ENCODE measurements at regions not wholly inside any gene's neighbourhood (a gene's known extent, or its start where the extent isn't known, plus 50 kb on each side); places are given as distances from the start of the nearest gene placed in this dataset.

DNA sequence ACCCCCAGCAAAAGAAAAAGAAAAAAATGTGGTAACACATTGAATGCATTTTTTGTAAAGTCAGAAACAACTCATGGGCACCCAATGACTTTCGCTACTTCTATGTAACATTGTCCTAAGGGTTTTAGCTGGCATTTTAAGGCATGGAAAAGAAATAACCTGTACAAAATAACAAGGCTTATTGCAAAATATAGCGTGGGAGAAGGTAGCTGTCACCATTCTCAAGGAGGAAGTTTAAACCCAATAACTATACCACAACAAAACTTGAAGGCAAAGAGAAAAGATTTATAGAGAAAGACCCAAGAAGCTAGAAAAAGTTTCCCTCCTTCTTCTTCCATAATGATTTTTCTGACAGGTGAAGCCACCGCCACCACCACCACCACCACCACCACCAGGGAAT, 55.7 kb upstream of the ACP3 start:
- H3K27me3 ChIP-seq, result no peaks in the 10 kb centered on the region
- H3K36me3 ChIP-seq, result no peaks in the 10 kb centered on the region
- TF ChIP-seq POLR2A (IDR thresholded peaks at IDR 0.05), result no peak
- TF ChIP-seq, protein P1, sequence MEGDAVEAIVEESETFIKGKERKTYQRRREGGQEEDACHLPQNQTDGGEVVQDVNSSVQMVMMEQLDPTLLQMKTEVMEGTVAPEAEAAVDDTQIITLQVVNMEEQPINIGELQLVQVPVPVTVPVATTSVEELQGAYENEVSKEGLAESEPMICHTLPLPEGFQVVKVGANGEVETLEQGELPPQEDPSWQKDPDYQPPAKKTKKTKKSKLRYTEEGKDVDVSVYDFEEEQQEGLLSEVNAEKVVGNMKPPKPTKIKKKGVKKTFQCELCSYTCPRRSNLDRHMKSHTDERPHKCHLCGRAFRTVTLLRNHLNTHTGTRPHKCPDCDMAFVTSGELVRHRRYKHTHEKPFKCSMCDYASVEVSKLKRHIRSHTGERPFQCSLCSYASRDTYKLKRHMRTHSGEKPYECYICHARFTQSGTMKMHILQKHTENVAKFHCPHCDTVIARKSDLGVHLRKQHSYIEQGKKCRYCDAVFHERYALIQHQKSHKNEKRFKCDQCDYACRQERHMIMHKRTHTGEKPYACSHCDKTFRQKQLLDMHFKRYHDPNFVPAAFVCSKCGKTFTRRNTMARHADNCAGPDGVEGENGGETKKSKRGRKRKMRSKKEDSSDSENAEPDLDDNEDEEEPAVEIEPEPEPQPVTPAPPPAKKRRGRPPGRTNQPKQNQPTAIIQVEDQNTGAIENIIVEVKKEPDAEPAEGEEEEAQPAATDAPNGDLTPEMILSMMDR (IDR thresholded peaks at IDR 0.05 in 4 of 5, conservative IDR thresholded peaks at IDR 0.05 in 1 of 5), result no peak
- no peak overlapping the region for H3K27ac ChIP-seq
- H3K4me1 ChIP-seq, result no peaks in the 10 kb centered on the region
- no peak overlapping the region for H3K4me3 ChIP-seq
- no peak for ATAC-seq
- H3K9me3 ChIP-seq, result no peaks in the 10 kb centered on the region
- intact Hi-C loops (cut with DNase I; ENCODE audit: low total_unique reads), result no loop called here
- in situ Hi-C loops (cut with MboI; ENCODE audit: low sequenced_read_pairs in 4 of 4), result no loop called here
- no peak for DNase-seq

DNA sequence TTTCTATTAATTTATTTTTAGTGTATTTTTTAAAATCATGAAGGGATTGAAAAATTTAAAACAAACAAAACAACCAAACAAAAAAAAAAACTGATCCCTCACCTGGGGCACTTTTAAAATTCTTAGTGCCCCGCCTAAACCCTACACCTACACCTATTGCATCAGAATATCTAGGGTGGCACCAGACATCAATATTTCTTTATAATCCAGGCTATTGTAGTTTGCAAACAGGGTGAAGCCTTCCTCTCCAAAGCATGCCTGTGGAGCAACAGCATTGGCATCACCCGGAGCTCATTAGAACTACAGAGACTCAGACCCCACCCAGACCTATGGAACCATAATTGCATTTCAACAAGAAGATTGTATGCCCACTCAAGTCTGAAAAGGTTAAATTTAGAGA, 54.9 kb upstream of the ACP3 start:
- Histone ChIP-seq H3K27ac (no peak overlapping the region), H3K36me3 (no peaks in the 10 kb centered on the region), H3K4me3 (no peak overlapping the region), H3K27me3 (no peaks in the 10 kb centered on the region), H3K4me1 (no peaks in the 10 kb centered on the region), H3K9me3 (no peaks in the 10 kb centered on the region)
- intact Hi-C loops (cut with DNase I; ENCODE audit: low total_unique reads), result no loop called here
- TF ChIP-seq POLR2A (IDR thresholded peaks at IDR 0.05), result no peak
- TF ChIP-seq, protein P1 (IDR thresholded peaks at IDR 0.05 in 4 of 5, conservative IDR thresholded peaks at IDR 0.05 in 1 of 5), result no peak
- in situ Hi-C loops (cut with MboI; ENCODE audit: low sequenced_read_pairs in 4 of 4), result no loop called here
- DNase-seq, result no peak
- no peak for ATAC-seq

DNA sequence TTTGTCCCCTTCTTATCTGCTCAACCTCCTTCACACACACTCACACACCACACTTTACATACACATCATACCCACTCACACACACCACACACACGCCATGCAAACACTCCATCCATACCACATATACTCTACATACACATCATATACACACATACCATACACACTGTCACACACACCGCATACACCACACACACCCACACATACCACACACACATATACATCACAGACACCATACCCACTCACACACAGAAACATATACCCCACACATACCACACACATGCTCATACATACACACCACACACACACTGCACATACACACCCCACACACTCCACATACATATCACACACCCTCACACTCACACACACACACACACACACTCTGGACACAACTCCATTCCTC, 54.3 kb upstream of the ACP3 start:
- H3K4me1 ChIP-seq, result no peaks in the 10 kb centered on the region

DNA sequence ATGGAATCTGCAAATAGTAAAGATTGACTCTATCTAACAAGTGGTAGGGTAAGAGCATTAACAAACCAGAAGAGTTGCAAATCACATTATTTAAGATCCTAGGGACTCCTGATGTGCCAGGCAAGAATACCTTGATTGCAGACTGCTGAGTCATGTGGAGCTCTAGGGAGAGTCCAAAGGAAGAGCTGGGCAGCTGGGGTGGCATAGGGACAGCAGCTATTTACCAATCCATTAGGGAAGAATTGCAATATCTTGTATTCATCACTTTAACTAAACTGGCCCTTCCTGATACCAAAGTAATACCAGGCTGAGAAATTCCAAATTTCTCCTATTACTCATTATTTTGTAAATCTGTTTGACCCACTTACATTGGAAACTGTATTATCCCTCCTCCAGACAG, 52.2 kb upstream of the ACP3 start:
- Histone ChIP-seq H3K27me3 (no peaks in the 10 kb centered on the region), H3K36me3 (no peaks in the 10 kb centered on the region), H3K4me3 (no peak overlapping the region), H3K4me1 (no peaks in the 10 kb centered on the region), H3K27ac (no peak overlapping the region), H3K9me3 (no peaks in the 10 kb centered on the region)
- no peak for ATAC-seq
- in situ Hi-C loops (cut with MboI; ENCODE audit: low sequenced_read_pairs in 4 of 4) (no loop called here), intact Hi-C loops (cut with DNase I; ENCODE audit: low total_unique reads) (no loop called here)
- no peak for DNase-seq
- TF ChIP-seq, protein P1 (IDR thresholded peaks at IDR 0.05 in 4 of 5, conservative IDR thresholded peaks at IDR 0.05 in 1 of 5), result no peak
- TF ChIP-seq POLR2A (IDR thresholded peaks at IDR 0.05), result no peak

More for the DNA sequence above, 54.3 kb upstream of the ACP3 start:
- no peak for TF ChIP-seq POLR2A (IDR thresholded peaks at IDR 0.05)
- TF ChIP-seq, protein P1 (IDR thresholded peaks at IDR 0.05 in 4 of 5, conservative IDR thresholded peaks at IDR 0.05 in 1 of 5), result no peak
- DNase-seq (no peak), ATAC-seq (no peak)
- in situ Hi-C loops (cut with MboI; ENCODE audit: low sequenced_read_pairs in 4 of 4) (no loop called here), intact Hi-C loops (cut with DNase I; ENCODE audit: low total_unique reads) (no loop called here)
- Histone ChIP-seq H3K4me3 (no peak overlapping the region), H3K27ac (no peak overlapping the region), H3K27me3 (no peaks in the 10 kb centered on the region), H3K9me3 (no peaks in the 10 kb centered on the region), H3K36me3 (no peaks in the 10 kb centered on the region)

DNA sequence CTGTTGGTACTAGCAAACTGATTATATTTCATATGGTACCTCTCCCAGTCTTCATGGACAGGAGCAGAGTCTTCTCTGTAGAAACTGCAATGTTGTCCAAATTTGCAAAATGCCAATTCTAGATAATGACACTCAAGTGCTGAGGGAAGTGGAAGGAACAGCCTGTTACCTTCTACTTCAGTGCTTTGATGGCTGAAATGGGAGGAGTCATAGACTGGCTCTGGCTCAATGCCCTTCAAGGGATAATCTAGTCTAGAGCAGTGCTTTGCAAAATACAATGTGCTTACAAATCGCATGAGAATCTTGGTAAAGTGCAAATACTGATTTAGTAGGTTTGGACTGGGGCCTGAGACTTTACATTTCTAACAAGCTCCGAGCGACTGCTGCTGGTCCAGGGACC, 51.7 kb upstream of the ACP3 start:
- ATAC-seq (no peak), DNase-seq (no peak)
- Histone ChIP-seq H3K27ac (no peak overlapping the region), H3K4me1 (no peaks in the 10 kb centered on the region), H3K4me3 (no peak overlapping the region), H3K36me3 (no peaks in the 10 kb centered on the region), H3K9me3 (no peaks in the 10 kb centered on the region), H3K27me3 (no peaks in the 10 kb centered on the region)
- intact Hi-C loops (cut with DNase I; ENCODE audit: low total_unique reads) (no loop called here), in situ Hi-C loops (cut with MboI; ENCODE audit: low sequenced_read_pairs in 4 of 4) (no loop called here)
- TF ChIP-seq, protein P1 (IDR thresholded peaks at IDR 0.05 in 4 of 5, conservative IDR thresholded peaks at IDR 0.05 in 1 of 5), result no peak
- TF ChIP-seq POLR2A (IDR thresholded peaks at IDR 0.05), result no peak
